Caco-2 (cell line): ENCODE measurements at regions not wholly inside any gene's neighbourhood (a gene's known extent, or its start where the extent isn't known, plus 50 kb on each side); places are given as distances from the start of the nearest gene placed in this dataset.

Source experiments
- BruUV-seq: library from RNA; stranded (reverse); fragments of 400-500 nt; replicated peaks from 2 replicates; lab custom pipeline; 2021; lab: Mats Ljungman, UMichigan
- CTCF ChIA-PET: fragments of 300-600 bp; sonication (Branson Sonifier 250); formaldehyde crosslinking; loops from one replicate; lab custom pipeline; 2022; ENCODE audit warnings: antibody characterized with exemption; lab: Charles Lee
- POLR2A ChIA-PET: fragments of 300-600 bp; sonication (Branson Sonifier 250); formaldehyde crosslinking; loops from one replicate; lab custom pipeline; 2022; ENCODE audit warnings: antibody characterized with exemption; lab: Charles Lee
- DNase-seq, 2 experiments: peaks; one replicate each; pipeline versions ENCODE4 v3.0.0 to v3.0.0-alpha.2; 2020 to 2022
- H3K27me3 ChIP-seq: replicated peaks from 2 replicates; pipeline ENCODE4 v1.6.0; 2011; ENCODE audit warnings: low read length; ENCODE audit not compliant: control insufficient read depth, insufficient read depth
- H3K36me3 ChIP-seq: 2 replicates; pipeline ENCODE4 v1.5.1; 2011; ENCODE audit warnings: low read length; ENCODE audit not compliant: control insufficient read depth, insufficient read depth
- H3K4me1 ChIP-seq: fragments of 250-450 bp; sonication (Bioruptor Pico); 2 replicates; pipeline ENCODE4 v1.5.1; 2020; ENCODE audit warnings: mild to moderate bottlenecking
- H3K4me3 ChIP-seq: 2 replicates; pipeline ENCODE4 v1.5.1; 2011; ENCODE audit warnings: low read depth, mild to moderate bottlenecking, control low read depth, low read length
- H3K9me3 ChIP-seq: fragments of 250-450 bp; sonication (Bioruptor Pico); 2 replicates; pipeline ENCODE4 v1.5.1; 2020; ENCODE audit warnings: mild to moderate bottlenecking, moderate library complexity
- H3K27ac Mint-ChIP-seq: one replicate; pipeline ENCODE4 v1.8.0; 2022; ENCODE audit warnings: mixed read lengths; ENCODE audit not compliant: unreplicated experiment
- H3K27me3 Mint-ChIP-seq: one replicate; pipeline ENCODE4 v1.8.0; 2022; ENCODE audit warnings: mixed read lengths; ENCODE audit not compliant: insufficient read depth, unreplicated experiment
- H3K36me3 Mint-ChIP-seq: one replicate; pipeline ENCODE4 v1.8.0; 2022; ENCODE audit warnings: mild to moderate bottlenecking, mixed read lengths; ENCODE audit not compliant: insufficient read depth, unreplicated experiment
- H3K4me1 Mint-ChIP-seq: one replicate; pipeline ENCODE4 v1.8.0; 2022; ENCODE audit warnings: low read depth, mixed read lengths; ENCODE audit not compliant: unreplicated experiment
- H3K4me3 Mint-ChIP-seq: one replicate; pipeline ENCODE4 v1.8.0; 2022; ENCODE audit warnings: mild to moderate bottlenecking, moderate library complexity, mixed read lengths; ENCODE audit not compliant: unreplicated experiment
- H3K9me3 Mint-ChIP-seq: one replicate; pipeline ENCODE4 v1.8.0; 2022; ENCODE audit warnings: mixed read lengths; ENCODE audit not compliant: unreplicated experiment
- intact Hi-C: fragments of 100-400 bp; cut with micrococcal nuclease; formaldehyde crosslinking; loops from one replicate; pipeline ENCODE4 v1.10.0; 2022; ENCODE audit not compliant: unreplicated experiment
- TF ChIP-seq, protein P1 (sequence below), 2 experiments: fragments of 200-600 bp in 1 of 2; IDR thresholded peaks; 1 replicate in 1 of 2; 2 replicates in 1 of 2; pipeline versions ENCODE4 v1.5.1 to v1.8.0; 2011 to 2022; ENCODE audit warnings: antibody characterized with exemption in 1 of 2, control low read depth in 1 of 2, inconsistent platforms in 1 of 2, low read depth in 1 of 2, low read length in 1 of 2, mild to moderate bottlenecking in 1 of 2, moderate library complexity in 1 of 2; ENCODE audit not compliant: insufficient read depth in 1 of 2, severe bottlenecking in 1 of 2, unreplicated experiment in 1 of 2

- TF ChIP-seq, protein P1, sequence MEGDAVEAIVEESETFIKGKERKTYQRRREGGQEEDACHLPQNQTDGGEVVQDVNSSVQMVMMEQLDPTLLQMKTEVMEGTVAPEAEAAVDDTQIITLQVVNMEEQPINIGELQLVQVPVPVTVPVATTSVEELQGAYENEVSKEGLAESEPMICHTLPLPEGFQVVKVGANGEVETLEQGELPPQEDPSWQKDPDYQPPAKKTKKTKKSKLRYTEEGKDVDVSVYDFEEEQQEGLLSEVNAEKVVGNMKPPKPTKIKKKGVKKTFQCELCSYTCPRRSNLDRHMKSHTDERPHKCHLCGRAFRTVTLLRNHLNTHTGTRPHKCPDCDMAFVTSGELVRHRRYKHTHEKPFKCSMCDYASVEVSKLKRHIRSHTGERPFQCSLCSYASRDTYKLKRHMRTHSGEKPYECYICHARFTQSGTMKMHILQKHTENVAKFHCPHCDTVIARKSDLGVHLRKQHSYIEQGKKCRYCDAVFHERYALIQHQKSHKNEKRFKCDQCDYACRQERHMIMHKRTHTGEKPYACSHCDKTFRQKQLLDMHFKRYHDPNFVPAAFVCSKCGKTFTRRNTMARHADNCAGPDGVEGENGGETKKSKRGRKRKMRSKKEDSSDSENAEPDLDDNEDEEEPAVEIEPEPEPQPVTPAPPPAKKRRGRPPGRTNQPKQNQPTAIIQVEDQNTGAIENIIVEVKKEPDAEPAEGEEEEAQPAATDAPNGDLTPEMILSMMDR (IDR thresholded peaks at IDR 0.05; ENCODE audit: insufficient read depth in 1 of 2, low read depth in 1 of 2, low read length in 1 of 2, severe bottlenecking in 1 of 2, unreplicated experiment in 1 of 2): no peak
Measured at GRCh38 chr13:83531022-83531421, 351.3 kb downstream of the SLITRK1 start.

DNA sequence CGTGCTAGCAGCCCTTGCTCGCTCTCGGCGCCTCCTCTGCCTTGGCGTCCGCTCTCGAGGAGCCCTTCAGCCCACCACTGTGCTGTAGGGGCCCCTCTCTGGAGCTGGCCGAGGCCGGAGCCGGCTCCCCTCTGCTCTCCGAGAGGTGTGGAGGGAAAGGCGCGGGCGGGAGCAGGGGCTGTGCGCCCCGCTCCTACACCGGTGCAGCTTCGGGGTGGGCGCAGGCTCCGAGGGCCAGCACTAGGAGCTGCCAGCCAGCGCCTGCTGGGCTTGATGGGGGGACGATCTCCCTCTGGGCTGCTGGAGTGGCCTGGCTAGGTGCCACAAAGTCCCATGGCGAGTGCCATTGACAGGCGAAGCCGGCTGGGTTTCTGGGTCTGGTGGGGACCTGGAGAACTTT lies 365.5 kb downstream of the SLITRK1 start:
- Histone ChIP-seq H3K27me3 (no peaks in the 10 kb centered on the region), H3K9me3 (no peaks in the 10 kb centered on the region), H3K4me3 (no peak overlapping the region), H3K4me1 (no peaks in the 10 kb centered on the region), H3K36me3 (no peaks in the 10 kb centered on the region)
- H3K4me1 Mint-ChIP-seq: no peaks in the 10 kb centered on the region
- no peaks in the 10 kb centered on the region for H3K9me3 Mint-ChIP-seq
- no peaks in the 10 kb centered on the region for H3K36me3 Mint-ChIP-seq
- TF ChIP-seq, protein P1 (IDR thresholded peaks at IDR 0.05; ENCODE audit: insufficient read depth in 1 of 2, low read depth in 1 of 2, low read length in 1 of 2, severe bottlenecking in 1 of 2, unreplicated experiment in 1 of 2): no peak
- peaks cover 5% of the 10 kb centered on the region for H3K27me3 Mint-ChIP-seq
- no peak for DNase-seq
- ChIA-PET CTCF (no interaction called here), POLR2A (no interaction called here)
- intact Hi-C loops: no loop called here
- no TSS peak for BruUV-seq
- no peak overlapping the region for H3K27ac Mint-ChIP-seq
- H3K4me3 Mint-ChIP-seq: no peak overlapping the region

More at GRCh38 chr13:83531022-83531421, 351.3 kb downstream of the SLITRK1 start:
- H3K36me3 Mint-ChIP-seq: no peaks in the 10 kb centered on the region
- H3K4me1 Mint-ChIP-seq: no peaks in the 10 kb centered on the region
- no TSS peak for BruUV-seq
- H3K9me3 Mint-ChIP-seq: no peaks in the 10 kb centered on the region
- ChIA-PET POLR2A (no interaction called here), CTCF (no interaction called here)
- DNase-seq: no peak
- no peaks in the 10 kb centered on the region; the same call in 1 of the 2 replicates for H3K9me3 ChIP-seq
- no peak overlapping the region for H3K27ac Mint-ChIP-seq
- no peak overlapping the region for H3K4me3 ChIP-seq
- no peaks in the 10 kb centered on the region for H3K36me3 ChIP-seq
- intact Hi-C loops: no loop called here
- no peaks in the 10 kb centered on the region for H3K27me3 ChIP-seq
- no peaks in the 10 kb centered on the region for H3K27me3 Mint-ChIP-seq
- no peaks in the 10 kb centered on the region for H3K4me1 ChIP-seq
- no peak overlapping the region for H3K4me3 Mint-ChIP-seq

DNA sequence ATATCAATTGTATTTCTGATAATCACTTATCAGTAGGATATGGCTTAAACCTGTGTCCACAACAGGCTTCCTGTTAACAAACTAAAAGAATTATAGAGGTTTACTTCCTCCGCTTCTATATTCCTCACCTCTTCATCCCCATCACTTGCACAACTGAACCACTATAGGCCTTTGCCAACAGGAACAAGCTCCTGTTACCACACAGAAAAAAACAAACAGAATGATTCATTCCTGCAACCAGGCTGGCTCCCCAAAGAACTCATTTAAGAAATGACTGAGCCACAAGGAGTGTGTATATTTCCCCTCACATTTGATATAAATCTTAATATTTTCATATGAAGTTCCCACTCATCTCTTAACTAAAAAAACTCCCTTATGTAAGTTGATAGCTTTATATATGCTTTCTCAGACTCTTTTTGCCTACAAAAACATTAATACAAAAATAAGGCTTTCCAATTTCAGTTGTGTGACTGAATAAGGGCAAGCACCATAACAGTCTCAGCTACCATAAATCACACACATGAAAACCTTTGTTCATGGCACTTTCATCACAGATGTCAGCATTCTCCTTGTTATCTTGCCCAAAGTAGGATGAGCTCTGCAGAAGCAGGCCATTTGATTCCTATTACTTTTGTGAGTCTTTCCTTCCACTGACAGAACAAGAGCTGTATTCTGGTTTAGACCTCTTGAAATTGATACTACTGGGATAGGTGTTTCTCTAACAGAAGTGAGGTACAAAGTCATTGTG lies 366.8 kb downstream of the SLITRK1 start:
- Histone ChIP-seq H3K4me3 (no peak overlapping the region), H3K27me3 (no peaks in the 10 kb centered on the region), H3K9me3 (no peaks in the 10 kb centered on the region), H3K36me3 (no peaks in the 10 kb centered on the region), H3K4me1 (no peaks in the 10 kb centered on the region)
- no peak for DNase-seq
- Mint-ChIP-seq H3K36me3 (no peaks in the 10 kb centered on the region), H3K4me3 (no peak overlapping the region), H3K27ac (no peak overlapping the region), H3K9me3 (no peaks in the 10 kb centered on the region), H3K27me3 (peaks cover 5% of the 10 kb centered on the region), H3K4me1 (no peaks in the 10 kb centered on the region)
- intact Hi-C loops: no loop called here
- TF ChIP-seq, protein P1 (IDR thresholded peaks at IDR 0.05; ENCODE audit: insufficient read depth in 1 of 2, low read depth in 1 of 2, low read length in 1 of 2, severe bottlenecking in 1 of 2, unreplicated experiment in 1 of 2): no peak
- BruUV-seq: no TSS peak
- POLR2A ChIA-PET: no interaction called here
- CTCF ChIA-PET: no interaction called here
